DMS53 treated with DMSO at 0.1 percent for 48 hours (cell line): ENCODE measurements at regions not wholly inside any gene's neighbourhood (a gene's known extent, or its start where the extent isn't known, plus 50 kb on each side); places are given as distances from the start of the nearest gene placed in this dataset.
"Not testable (repeated sequence)": the region's sequence is repeated elsewhere in the genome, so short reads cannot be mapped to it uniquely, and the experiment has no call there.

Experiments used
- DNase-seq: peaks from one replicate; lab custom pipeline; 2025; ENCODE audit not compliant: unreplicated experiment; lab: John Stamatoyannopoulos, UW

DNA sequence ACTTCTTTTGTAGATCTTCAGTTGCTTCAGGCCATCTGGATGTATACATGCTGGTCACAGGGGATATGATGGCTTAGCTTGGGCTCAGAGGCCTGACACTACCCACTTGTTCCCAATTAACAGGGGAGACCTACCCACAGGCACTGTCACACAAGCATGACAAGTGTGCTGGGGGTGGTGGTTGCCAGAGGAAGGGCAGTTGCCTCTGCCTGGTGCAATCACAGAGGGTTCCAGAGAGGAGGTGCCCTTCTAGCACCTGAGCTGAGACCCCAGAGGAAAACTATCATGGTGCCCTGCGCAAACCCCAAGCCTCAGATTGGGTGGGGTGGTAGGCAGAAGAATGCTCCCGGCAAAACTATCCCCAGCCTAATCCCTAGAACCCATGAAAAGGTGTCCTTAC is 65.6 kb upstream of the NANOS1 start:
- no peak for DNase-seq

DNA sequence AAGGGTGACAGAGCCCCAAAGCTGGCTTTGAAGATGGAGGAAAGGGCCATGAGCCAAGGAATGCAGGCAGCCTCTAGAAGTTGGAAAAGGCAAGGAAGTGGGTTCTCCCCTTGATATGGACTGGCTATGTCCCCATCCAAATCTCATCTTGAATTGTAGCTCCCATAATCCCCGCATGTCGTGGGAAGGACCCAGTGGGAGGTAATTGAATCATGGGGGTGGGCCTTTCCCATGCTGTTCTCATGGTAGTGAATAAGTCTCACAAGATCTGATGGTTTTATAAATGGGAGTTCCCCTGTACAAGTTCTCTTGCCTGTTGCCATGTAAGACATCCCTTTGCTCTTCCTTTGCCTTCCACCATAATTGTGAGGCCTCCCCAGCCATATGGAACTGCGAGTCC is 65.0 kb upstream of the NANOS1 start:
- not testable (repeated sequence) for DNase-seq

DNA sequence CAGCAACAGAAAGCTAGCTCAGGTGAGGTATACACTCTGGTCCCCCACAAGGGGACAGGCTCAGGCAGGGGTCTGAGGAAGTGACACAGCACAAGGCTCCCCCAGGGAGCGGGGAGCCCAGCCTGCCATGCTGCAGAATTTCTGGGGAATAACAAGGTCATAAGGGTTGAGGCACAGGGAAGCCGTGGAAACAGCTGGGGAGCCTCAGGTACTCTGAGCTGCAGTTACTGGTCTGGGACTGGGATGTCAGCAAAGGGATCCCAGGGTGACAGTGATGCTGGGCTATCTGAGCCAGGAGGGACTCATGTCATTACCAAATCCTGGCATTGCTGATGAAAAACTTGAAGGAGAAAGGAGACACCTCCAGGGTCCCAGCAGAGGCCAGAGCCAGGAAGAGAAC is 64.4 kb upstream of the NANOS1 start:
- DNase-seq: no peak

DNA sequence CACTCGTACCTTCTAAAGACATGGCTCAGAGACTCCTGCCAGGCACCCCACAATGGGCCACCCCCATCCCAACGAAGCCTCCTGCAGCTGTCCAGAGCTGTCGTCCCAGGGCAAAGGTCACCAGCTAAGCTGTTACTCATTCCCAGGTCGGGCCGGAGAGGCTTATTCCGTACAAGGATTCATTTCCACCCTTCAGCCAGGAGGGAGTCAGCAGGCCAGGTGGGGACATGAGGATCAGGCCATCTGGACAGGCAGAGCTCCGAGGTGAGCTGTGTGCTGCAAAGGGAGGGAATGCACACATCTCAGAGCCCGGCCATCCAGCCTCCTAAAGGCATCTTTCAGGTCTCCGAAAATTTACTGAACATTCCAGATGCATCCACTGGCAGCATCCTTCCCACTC is 63.9 kb upstream of the NANOS1 start:
- no peak for DNase-seq

DNA sequence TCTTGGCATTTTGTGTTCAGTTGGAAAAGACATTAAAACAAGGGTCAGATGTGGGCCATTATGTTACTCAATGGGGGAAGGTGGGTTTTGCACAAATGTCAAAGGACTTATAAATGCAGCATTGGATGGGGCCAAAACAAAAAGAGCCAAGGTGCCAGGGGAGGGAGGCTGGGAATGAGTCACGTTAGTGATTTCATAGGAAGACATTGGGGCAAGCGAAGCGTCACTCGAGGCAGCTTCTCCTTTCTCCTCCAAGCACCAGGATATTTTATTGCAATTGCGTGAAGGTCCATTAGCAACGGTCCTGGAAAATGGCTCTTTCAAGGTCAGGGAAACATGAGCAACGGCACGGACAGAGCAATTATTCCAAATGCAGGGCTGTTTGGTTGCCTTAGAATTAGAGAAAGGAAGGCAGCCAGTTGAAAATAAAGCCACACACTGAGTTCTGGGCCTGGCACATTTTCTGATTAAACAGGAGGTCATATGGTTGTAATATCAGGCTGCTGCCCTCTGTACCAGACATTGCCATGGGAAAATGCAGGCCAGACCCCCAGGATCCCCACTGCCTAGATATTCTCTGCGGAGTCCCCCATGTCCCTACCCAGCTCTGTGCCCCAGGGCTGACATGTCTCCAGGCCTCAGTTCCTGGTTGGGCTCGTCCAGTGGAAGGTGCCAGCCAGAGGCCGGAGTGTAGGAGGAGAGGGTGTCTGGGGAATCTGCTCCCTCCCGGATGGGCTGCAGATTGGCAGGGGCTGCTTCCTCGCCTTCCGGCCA is 63.3 kb upstream of the NANOS1 start:
- no peak for DNase-seq

DNA sequence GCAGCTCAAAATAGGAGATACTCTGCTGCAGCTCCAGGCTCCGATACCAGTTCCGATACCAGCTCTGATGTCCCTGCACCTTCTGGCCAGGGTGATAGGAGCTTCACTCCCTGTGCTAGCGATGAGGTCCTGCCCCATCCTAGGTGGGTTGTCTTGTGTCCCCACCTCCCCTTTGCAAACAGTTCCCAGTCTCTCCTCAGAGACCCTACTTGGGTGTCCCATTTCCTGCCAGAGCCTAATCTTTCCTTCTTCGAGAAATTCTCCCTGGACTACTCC is 62.7 kb upstream of the NANOS1 start:
- no peak for DNase-seq

DNA sequence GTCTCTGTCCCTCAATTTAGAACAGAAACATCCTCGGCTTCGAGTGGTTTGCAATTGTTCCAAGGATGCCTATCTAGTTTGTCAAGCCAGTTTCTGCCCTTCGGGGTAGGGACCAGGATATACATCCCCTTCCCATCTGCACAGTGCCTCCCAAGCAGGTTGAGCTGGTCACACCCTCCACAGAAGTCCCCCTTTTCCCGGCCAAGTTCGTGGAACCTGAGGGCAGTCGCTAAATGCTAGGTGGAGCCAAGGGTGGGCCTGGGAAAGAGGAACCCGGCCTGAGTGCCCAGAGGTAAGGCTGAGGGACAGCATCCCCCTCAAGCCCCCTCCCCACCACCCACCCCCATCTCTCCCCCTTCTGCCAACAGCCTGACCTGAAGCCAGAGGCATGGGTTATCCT is 62.4 kb upstream of the NANOS1 start:
- no peak for DNase-seq

DNA sequence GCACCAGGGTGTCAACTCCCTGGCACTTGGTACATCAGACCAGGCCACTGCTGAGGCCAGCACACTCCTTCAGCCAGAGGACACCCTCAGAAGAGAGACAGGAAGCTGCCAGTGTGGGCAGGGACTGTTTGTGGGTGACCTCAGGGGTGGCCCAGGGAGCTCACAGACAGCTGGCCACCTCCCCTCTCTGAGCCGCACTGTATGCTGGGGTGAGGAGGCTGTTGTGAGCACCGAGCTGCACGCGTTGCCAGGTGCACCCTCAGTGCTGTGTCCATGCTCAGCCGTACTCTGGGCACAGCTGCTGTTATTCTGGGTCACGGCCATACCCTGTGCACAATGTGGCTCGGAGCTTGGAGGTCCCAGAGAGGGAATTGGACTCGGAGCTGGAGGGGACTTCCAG is 61.5 kb upstream of the NANOS1 start:
- DNase-seq: no peak

DNA sequence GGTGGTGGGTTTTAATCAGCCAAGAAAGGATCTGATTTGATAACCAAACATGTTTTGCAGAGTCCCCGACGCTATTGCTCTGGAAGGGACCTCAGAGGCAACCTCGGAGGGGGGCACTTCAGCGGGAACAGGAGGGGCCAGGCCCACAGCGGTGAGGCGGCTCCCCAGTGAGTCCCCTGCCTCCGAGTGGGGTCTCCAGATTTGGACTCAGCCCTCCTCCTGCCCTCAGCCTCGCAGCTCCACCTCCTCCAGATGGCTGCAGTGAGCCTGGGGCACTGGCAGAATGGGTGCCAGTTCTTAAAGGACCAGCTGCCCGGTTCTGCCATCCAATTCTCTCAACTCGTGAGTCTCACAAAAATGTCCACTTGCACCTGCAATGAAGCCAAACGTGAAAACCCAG is 61.0 kb upstream of the NANOS1 start:
- no peak for DNase-seq

DNA sequence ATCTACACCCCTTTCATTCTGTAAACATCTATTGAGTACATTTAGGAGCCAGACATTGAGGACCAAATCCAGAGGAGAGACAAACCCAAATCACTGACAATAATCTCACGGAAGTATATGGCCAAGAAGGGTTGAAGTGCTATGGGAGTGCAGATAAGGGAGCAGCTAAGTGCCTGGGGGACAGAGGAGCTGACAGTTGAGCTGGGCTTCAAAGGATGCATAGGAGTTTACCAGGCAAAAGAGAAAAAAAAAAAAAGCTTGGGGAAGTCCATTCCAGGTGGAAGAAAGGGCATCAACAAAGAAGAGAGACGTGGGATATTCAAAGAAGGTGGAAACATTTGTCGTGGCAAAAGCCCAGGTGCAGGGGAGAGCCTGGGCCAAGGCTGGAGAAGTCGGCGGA is 60.5 kb upstream of the NANOS1 start:
- DNase-seq: no peak

DNA sequence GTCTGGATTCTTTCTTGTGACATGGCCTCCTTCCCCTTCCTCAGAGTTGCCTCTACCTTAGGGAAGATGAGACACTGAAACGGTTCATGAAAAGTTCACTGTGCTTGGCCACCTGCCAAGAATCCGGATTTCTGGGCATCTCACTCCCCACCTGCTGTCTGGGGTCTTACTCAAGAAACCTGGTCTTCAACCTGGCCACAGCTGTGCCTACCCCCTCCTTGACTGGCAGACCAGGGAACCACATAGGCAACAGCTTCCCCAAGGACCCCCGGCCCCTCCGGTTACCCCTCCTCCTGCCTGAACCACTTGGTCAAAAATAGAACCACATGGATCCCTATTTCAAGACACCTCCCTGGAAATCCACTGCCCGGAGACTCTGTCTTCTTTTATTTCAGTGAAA is 58.7 kb upstream of the NANOS1 start:
- DNase-seq: no peak

DNA sequence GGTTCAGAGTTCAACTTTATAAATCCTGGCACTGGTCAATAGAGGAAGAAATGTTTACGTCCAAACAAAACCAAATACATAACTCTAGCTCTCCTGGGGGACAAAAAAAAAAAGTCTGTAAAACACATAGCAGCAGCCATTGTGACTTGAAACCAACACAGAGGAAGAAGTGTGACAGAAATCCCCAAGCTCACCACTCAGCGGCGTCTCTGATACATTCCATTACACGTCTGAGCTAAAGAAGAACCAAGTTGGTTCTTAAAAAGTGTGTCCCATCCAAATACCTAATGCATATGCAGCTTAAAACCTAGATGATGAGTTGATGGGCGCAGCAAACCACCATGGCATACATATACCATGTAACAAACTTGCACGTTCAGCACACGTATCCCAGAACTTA is 58.3 kb upstream of the NANOS1 start:
- DNase-seq: no peak

DNA sequence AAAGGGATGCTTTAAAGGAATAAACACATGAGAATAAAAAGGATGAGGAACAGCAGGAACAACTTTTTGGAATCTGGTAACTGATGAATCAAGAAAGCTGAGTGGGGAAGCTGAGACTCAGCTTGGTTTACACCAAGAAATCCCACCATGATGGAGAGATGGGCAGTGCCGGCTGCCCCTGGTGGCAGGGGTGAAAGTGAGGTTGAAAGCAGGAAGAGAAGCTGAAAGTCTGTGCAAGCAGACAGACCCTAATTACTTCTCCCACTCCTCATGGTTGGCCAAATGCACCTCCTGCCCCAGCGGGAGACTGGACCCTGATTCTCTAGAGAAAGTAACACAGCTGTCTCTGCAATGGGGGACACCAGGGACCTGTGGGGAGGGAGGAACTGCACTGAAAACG is 57.6 kb upstream of the NANOS1 start:
- DNase-seq: no peak

DNA sequence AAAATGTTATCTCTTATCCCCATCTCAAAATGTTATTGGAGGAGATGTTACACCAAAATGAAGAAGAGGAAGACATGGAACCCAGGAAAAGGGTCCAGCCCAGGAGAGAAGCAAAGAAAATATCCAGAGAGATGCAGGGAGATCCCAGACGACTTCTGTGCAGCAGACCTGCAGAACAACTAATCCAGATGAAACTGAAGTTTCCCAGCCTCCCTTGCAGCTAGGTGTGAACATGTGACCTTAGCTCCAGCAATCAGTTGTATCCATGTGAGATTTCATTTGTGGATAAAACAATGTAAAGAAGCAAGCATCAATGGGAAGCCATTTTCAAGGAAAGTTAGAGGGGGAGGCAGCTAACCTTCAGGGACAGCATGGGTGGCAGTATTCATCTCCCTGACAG is 55.8 kb upstream of the NANOS1 start:
- DNase-seq: no peak

DNA sequence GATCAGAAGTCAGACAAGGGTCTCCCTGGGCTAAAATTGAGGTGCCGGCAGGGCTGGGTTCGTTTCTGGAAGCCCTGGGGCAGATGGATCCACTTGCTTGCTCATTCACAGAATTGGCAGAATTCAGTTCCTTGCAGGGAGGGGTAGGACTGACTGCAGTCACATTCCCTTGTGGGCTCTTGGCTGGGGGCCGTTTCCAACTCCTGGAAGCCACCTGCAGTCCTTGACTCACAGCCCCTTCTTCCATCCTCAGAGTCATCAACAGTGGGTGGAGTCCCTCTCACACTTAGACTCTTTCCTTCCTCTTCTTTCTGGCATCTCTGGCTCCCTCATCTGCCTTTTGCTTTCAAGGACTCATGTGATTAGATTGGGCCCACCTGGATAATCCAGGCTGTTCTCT is 54.6 kb upstream of the NANOS1 start:
- no peak for DNase-seq

DNA sequence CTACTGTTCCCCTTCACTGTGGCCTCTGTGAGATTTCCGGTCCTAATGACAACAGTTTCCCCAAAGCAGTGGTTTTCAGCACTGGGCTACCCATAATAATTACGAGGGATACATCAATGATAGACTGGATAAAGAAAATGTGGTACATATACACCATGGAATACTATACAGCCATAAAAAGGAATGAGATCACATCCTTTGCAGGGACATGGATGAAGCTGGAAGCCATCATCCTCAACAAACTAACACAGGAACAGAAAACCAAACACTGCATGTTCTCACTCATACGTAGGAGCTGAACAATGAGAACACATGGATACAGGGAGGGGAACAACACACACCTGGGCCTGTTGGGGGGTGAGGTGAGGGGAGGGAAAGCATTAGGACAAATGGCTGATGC is 53.3 kb upstream of the NANOS1 start:
- not testable (repeated sequence) for DNase-seq

DNA sequence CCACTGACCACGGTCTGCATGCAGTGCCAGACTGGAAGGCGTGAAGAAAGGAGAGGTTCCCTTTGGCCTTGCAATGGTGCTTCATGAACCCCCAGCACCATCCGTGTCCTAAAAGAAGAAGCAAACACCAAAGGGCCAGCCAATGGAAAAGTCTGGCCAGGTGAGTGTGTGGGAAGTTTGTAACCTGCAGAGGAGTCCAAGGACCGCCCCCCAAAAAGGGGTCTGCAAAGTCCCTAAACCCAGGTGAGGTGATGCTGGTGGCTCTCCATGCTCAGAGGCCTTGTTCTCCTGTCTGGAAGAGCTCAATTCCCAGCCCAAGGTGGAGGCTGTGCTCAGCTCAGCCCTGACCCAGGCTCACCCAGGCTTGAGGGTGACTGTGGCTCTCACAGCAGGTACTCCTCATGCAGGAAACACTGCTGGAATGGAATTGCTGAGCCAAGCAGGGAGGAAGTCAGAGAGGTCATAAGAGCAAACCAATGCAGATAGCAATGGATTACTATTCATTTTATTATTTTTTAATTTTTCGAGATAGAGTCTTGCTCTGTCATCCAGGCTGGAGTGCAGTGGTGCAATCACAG is 52.4 kb upstream of the NANOS1 start:
- no peak for DNase-seq

DNA sequence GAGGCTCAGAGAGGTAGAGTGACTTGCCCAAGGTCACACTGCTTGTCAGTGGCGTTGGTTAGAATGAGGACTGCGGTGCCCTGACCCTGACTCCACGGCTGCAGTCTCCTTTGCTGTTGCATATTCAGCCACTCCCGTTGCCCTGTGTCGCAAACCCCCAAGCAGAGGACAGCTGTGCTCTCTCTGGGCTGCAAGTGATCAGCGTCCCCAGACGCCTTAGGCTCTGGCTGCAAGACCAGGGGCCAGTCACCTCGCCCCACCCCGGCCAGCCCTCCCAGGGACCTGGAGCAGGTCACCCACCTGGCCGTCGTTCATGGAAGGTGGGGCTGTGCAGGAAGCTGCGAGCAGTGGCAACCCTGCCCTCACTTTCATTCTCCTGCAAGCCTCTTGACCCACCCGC is 51.7 kb upstream of the NANOS1 start:
- no peak for DNase-seq

DNA sequence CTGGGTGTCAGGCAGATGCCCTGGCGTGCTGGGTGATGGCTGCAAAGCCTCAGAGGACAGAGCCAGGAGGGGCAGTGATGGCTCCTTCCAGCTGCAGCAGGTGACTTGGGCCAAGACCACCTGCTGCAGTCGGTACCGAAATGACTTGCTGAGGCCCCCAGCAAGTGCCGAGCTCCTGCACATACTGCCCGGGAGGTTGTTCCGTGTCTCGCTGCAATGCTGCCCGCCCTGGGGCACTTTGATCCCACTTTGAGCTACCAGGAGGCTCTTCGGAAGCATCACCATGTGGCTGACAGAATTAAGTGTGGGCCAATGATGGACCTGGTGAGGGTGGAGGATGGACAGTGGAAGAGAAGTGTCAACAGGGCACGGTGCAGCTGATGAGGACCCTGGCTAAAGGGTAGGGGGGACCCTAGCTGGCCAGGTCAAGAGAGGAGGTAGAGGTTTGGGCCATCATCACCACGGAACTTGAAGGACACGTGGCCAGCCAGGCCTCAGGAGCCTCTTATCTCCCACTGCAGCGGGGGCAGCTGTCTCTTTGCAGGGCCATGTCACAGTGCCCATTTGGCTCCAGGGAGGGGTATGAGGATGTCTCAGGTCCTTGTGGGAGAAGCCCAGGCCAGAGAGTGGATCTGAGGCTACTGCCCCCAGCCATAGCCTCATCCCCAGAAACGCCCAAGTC is 51.1 kb upstream of the NANOS1 start:
- DNase-seq: no peak

DNA sequence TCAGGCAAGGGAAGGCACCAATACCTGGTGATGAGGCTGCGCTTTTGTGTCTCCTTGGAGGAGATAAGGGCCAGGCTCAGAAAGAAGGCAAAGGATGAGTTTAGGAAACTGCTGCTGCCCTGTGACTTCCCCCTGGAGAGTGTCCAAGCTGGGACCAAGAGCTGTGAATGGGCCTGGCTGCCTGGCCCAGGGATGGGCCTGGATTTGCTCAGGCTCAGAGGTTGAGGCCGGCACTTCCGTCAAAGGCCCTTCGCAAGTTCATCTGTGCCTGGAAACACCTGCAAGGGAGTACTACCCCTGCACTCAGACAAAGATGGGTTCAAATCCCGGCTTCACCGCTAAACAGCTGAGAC is 50.5 kb upstream of the NANOS1 start:
- no peak for DNase-seq

DNA sequence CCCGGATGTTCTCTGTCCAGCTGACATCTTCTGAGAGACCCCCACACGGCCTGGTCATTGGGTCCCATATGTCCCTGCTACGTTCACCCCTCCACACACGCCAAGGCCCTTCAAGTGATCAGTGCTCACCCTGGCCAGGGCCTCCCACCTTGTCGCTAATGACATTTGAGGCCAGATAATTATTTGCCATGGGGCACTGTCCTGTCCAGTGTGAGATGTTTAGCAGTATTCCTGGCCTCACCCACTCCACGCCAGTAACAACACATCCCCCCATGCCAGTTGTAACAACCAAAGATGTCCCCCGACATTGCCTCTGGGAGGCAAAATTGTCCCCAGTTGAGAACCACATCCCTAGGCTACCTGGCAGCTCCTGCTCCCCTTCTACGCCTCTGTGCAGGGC is 49.9 kb upstream of the NANOS1 start:
- DNase-seq: no peak
